H1 (cell line): ENCODE measurements at regions not wholly inside any gene's neighbourhood (a gene's known extent, or its start where the extent isn't known, plus 50 kb on each side); places are given as distances from the start of the nearest gene placed in this dataset.

ENCODE experiments used
- CTCF ChIA-PET: fragments of 300-600 bp; sonication (Branson Sonifier 250); formaldehyde crosslinking; loops from one replicate; lab custom pipeline; 2021; ENCODE audit not compliant: partially characterized antibody; lab: Charles Lee
- POLR2A ChIA-PET: fragments of 300-600 bp; sonication (Branson Sonifier 250); formaldehyde crosslinking; loops from one replicate; lab custom pipeline; 2021; ENCODE audit warnings: inconsistent platforms; ENCODE audit not compliant: partially characterized antibody; lab: Charles Lee
- DNase-seq, 2 experiments: peaks; one replicate each; pipeline versions ENCODE4 v3.0.0 to v3.0.0-alpha.2; 2010 to 2022; ENCODE audit warnings: low spot score in 2 of 2, low read depth in 1 of 2, mixed read lengths in 1 of 2
- FAIRE-seq: peaks from 2 replicates; lab custom pipeline; 2011; peaks lifted over from hg19 to GRCh38; lab: Jason Lieb, UNC
- H2AFZ ChIP-seq: 2 replicates; pipeline ENCODE4 v1.8.1; 2012; ENCODE audit warnings: low read length, inconsistent platforms
- H2AK5ac ChIP-seq: 2 replicates; pipeline ENCODE4 v1.6.1; 2013; ENCODE audit warnings: low read depth, low read length
- H2BK120ac ChIP-seq: replicated peaks from 2 replicates; pipeline ENCODE3; 2013; ENCODE audit warnings: low read depth, low read length, inconsistent platforms
- H2BK12ac ChIP-seq: 2 replicates; pipeline ENCODE4 v1.6.1; 2013; ENCODE audit warnings: low read depth, low read length
- H2BK15ac ChIP-seq: 2 replicates; pipeline ENCODE4 v1.6.1; 2013; ENCODE audit warnings: low read length
- H2BK20ac ChIP-seq: 2 replicates; pipeline ENCODE4 v1.6.1; 2013; ENCODE audit warnings: low read length
- H2BK5ac ChIP-seq: 2 replicates; pipeline ENCODE4 v1.6.1; 2013; ENCODE audit warnings: low read depth, low read length
- H3K14ac ChIP-seq: 2 replicates; pipeline ENCODE4 v1.6.1; 2013; ENCODE audit warnings: inconsistent platforms; ENCODE audit not compliant: insufficient read length
- H3K18ac ChIP-seq: 2 replicates; pipeline ENCODE4 v1.6.1; 2013; ENCODE audit warnings: low read length; ENCODE audit errors: extremely low read depth
- H3K23ac ChIP-seq: 2 replicates; pipeline ENCODE4 v1.6.1; 2013; ENCODE audit warnings: inconsistent platforms; ENCODE audit not compliant: insufficient read length
- H3K23me2 ChIP-seq: 2 replicates; pipeline ENCODE4 v1.6.1; 2013; ENCODE audit warnings: low read depth, low read length
- H3K27ac ChIP-seq: 2 replicates; pipeline ENCODE4 v1.6.1; 2011; ENCODE audit warnings: low read depth, low read length, inconsistent platforms
- H3K27me3 ChIP-seq, 4 experiments: replicated peaks in 1 of 4; 1 replicate in 1 of 4; 2 replicates in 3 of 4; pipeline versions ENCODE4 v1.6.1 to v1.8.1; 2011 to 2013; ENCODE audit warnings: low read length in 3 of 4, mild to moderate bottlenecking in 3 of 4, inconsistent platforms in 2 of 4, mixed read lengths in 2 of 4, moderate library complexity in 1 of 4; ENCODE audit not compliant: control insufficient read depth in 3 of 4, insufficient read depth in 3 of 4; ENCODE audit errors: extremely low read depth in 1 of 4
- H3K36me3 ChIP-seq, 4 experiments: 2 replicates each; pipeline versions ENCODE4 v1.6.1 to v1.8.1; 2011 to 2013; ENCODE audit warnings: mild to moderate bottlenecking in 4 of 4, low read length in 3 of 4, moderate library complexity in 2 of 4, control low read depth in 1 of 4, inconsistent platforms in 1 of 4; ENCODE audit not compliant: insufficient read depth in 4 of 4, control insufficient read depth in 2 of 4
- H3K4ac ChIP-seq: replicated peaks from 2 replicates; pipeline ENCODE3; 2013; ENCODE audit warnings: low read length, low read depth, mixed read lengths, inconsistent platforms; ENCODE audit not compliant: insufficient read length
- H3K4me1 ChIP-seq, 4 experiments: replicated peaks in 1 of 4; 1 replicate in 1 of 4; 2 replicates in 3 of 4; pipeline versions ENCODE4 v1.6.1 to v1.8.1; 2011 to 2013; ENCODE audit warnings: low read length in 3 of 4, inconsistent platforms in 2 of 4, mixed read lengths in 1 of 4; ENCODE audit not compliant: insufficient read depth in 4 of 4, control insufficient read depth in 3 of 4
- H3K4me2 ChIP-seq, 2 experiments: 2 replicates each; pipeline versions ENCODE4 v1.6.1 to v1.8.1; 2011 to 2013; ENCODE audit warnings: low read depth in 2 of 2, low read length in 2 of 2, control low read depth in 1 of 2, inconsistent platforms in 1 of 2, mild to moderate bottlenecking in 1 of 2; ENCODE audit not compliant: insufficient read depth in 1 of 2
- H3K4me3 ChIP-seq, 4 experiments: fragments of 200-600, 300-600 bp in 1 of 4; sonication (generic), shearing (Covaris generic), sonication (Bioruptor Twin) in 1 of 4; 2 replicates each; pipeline versions ENCODE4 v1.5.1 to v1.8.1; 2011 to 2016; ENCODE audit warnings: low read length in 4 of 4, low read depth in 3 of 4, control low read depth in 2 of 4, inconsistent platforms in 2 of 4, mild to moderate bottlenecking in 2 of 4, mixed read lengths in 1 of 4, moderate library complexity in 1 of 4; ENCODE audit not compliant: insufficient read depth in 2 of 4; ENCODE audit errors: extremely low read depth in 1 of 4
- H3K56ac ChIP-seq: replicated peaks from 2 replicates; pipeline ENCODE3; 2013; ENCODE audit warnings: low read depth, mild to moderate bottlenecking, mixed read lengths, low read length, inconsistent platforms; ENCODE audit not compliant: insufficient read length
- H3K79me1 ChIP-seq: 2 replicates; pipeline ENCODE4 v1.6.1; 2013; ENCODE audit warnings: low read depth, low read length, control low read depth
- H3K79me2 ChIP-seq, 2 experiments: 2 replicates each; pipeline versions ENCODE4 v1.6.1 to v1.8.1; 2012 to 2013; ENCODE audit warnings: low read length in 2 of 2, mild to moderate bottlenecking in 2 of 2, inconsistent platforms in 1 of 2; ENCODE audit not compliant: insufficient read depth in 2 of 2, control insufficient read depth in 1 of 2
- H3K9ac ChIP-seq, 4 experiments: replicated peaks in 1 of 4; 1 replicate in 1 of 4; 2 replicates in 3 of 4; pipeline versions ENCODE4 v1.6.1 to v1.8.1; 2011 to 2013; ENCODE audit warnings: low read depth in 3 of 4, low read length in 3 of 4, control low read depth in 2 of 4, mild to moderate bottlenecking in 2 of 4, moderate library complexity in 2 of 4, inconsistent platforms in 1 of 4; ENCODE audit errors: extremely low read depth in 1 of 4
- H3K9me3 ChIP-seq, 2 experiments: 2 replicates each; pipeline versions ENCODE4 v1.6.1 to v1.8.1; 2012 to 2013; ENCODE audit warnings: mild to moderate bottlenecking in 2 of 2, moderate library complexity in 2 of 2, control low read depth in 1 of 2, inconsistent platforms in 1 of 2, low read depth in 1 of 2, low read length in 1 of 2, mixed read lengths in 1 of 2; ENCODE audit not compliant: insufficient read depth in 2 of 2
- H4K20me1 ChIP-seq, 2 experiments: replicated peaks in 1 of 2; 2 replicates each; pipeline versions ENCODE3 to v1.8.1; 2011 to 2013; ENCODE audit warnings: inconsistent platforms in 2 of 2, low read length in 2 of 2, mild to moderate bottlenecking in 1 of 2; ENCODE audit not compliant: insufficient read depth in 2 of 2, control insufficient read depth in 1 of 2
- H4K5ac ChIP-seq: 2 replicates; pipeline ENCODE4 v1.6.1; 2013; ENCODE audit warnings: low read length, low read depth, mixed read lengths, inconsistent platforms; ENCODE audit not compliant: insufficient read length
- H4K8ac ChIP-seq: 2 replicates; pipeline ENCODE4 v1.8.0; 2013; ENCODE audit warnings: mild to moderate bottlenecking, moderate library complexity, low read length, inconsistent platforms; ENCODE audit not compliant: insufficient read depth; ENCODE audit errors: extremely low read depth
- H4K91ac ChIP-seq: replicated peaks from 2 replicates; pipeline ENCODE3; 2013; ENCODE audit warnings: low read length, mixed read lengths, inconsistent platforms; ENCODE audit not compliant: insufficient read length
- EP300 ChIP-seq, 2 experiments: IDR thresholded peaks; 1 replicate in 1 of 2; 2 replicates in 1 of 2; pipeline ENCODE4 v1.6.1; 2011 to 2012; ENCODE audit warnings: low read depth in 2 of 2, low read length in 2 of 2, mild to moderate bottlenecking in 2 of 2, borderline replicate concordance in 1 of 2, inconsistent platforms in 1 of 2, moderate library complexity in 1 of 2
- FOSL1 ChIP-seq: IDR thresholded peaks from 2 replicates; pipeline ENCODE4 v1.6.1; 2011; ENCODE audit warnings: mild to moderate bottlenecking, low read depth, low read length, moderate library complexity; ENCODE audit not compliant: insufficient read depth
- RFX5 ChIP-seq: IDR thresholded peaks from 2 replicates; pipeline ENCODE4 v1.6.1; 2011; ENCODE audit warnings: low read depth, low read length, improper control_type of control experiment, borderline replicate concordance
- SIN3A ChIP-seq, 2 experiments: IDR thresholded peaks in 1 of 2; conservative IDR thresholded peaks in 1 of 2; 2 replicates each; pipeline ENCODE4 v1.6.1; 2011 to 2012; ENCODE audit warnings: low read length in 2 of 2, improper control_type of control experiment in 1 of 2, low read depth in 1 of 2, mild to moderate bottlenecking in 1 of 2
- USF2 ChIP-seq: IDR thresholded peaks from 2 replicates; pipeline ENCODE4 v1.6.1; 2011; ENCODE audit warnings: low read length, improper control_type of control experiment
- WGBS, 2 experiments: shearing (Covaris generic) in 1 of 2; methylation state at CpG; one replicate each; pipeline versions ENCODE4 v1.1.6 to v1.1.7; 2013 to 2015; ENCODE audit warnings: low lambda C conversion rate in 2 of 2, mixed read lengths in 2 of 2, inconsistent platforms in 1 of 2, low coverage in 1 of 2, missing lambda C conversion rate in 1 of 2; ENCODE audit not compliant: insufficient replicate concordance in 2 of 2, insufficient coverage in 1 of 2, insufficient read length in 1 of 2; ENCODE audit errors: extremely low coverage in 1 of 2, missing lambda C conversion rate in 1 of 2; 5-methylcytosine and 5-hydroxymethylcytosine counted together

- no peaks in the 10 kb centered on the region for H3K79me1 ChIP-seq
- H4K91ac ChIP-seq = no peak overlapping the region
- no peak overlapping the region for H4K8ac ChIP-seq
- FAIRE-seq (no peak), DNase-seq (no peak)
- 91% methylated on average over 2 of the region's 2 CpGs; no CpG with 5 or more reads in 1 of the 2 experiments for WGBS, 2 experiments
- no peak overlapping the region for H2AFZ ChIP-seq
- no peaks in the 10 kb centered on the region for H3K27me3 ChIP-seq
- H3K9me3 ChIP-seq = no peaks in the 10 kb centered on the region
- no peak overlapping the region for H3K56ac ChIP-seq
- no peak overlapping the region for H3K18ac ChIP-seq
- no peak overlapping the region for H4K5ac ChIP-seq
- no peak for TF ChIP-seq USF2
- no peak for TF ChIP-seq FOSL1
- TF ChIP-seq SIN3A (conservative IDR thresholded peaks at IDR 0.05 in 1 of 2, IDR thresholded peaks at IDR 0.05 in 1 of 2; ENCODE audit: low read depth in 1 of 2, low read length in 2 of 2) = no peak
- no peak for TF ChIP-seq EP300 (IDR thresholded peaks at IDR 0.05; ENCODE audit: borderline replicate concordance in 1 of 2, low read depth in 2 of 2, low read length in 2 of 2)
- TF ChIP-seq RFX5 = no peak
- no peak overlapping the region for H2BK120ac ChIP-seq
- no peak overlapping the region for H2BK5ac ChIP-seq
- no peak overlapping the region for H2BK15ac ChIP-seq
- H3K36me3 ChIP-seq = no peaks in the 10 kb centered on the region
- H3K4me3 ChIP-seq = no peak overlapping the region
- H2BK20ac ChIP-seq = no peak overlapping the region
- H2AK5ac ChIP-seq = no peak overlapping the region
- no peaks in the 10 kb centered on the region for H3K79me2 ChIP-seq
- H3K14ac ChIP-seq = no peak overlapping the region
- no peak overlapping the region for H3K23ac ChIP-seq
- CTCF ChIA-PET = interaction anchor here (0.9 kb wide), 1 partner anchor 12 kb away, joined by 3 read pairs; no protein-coding TSS in a partner anchor
- no peaks in the 10 kb centered on the region for H4K20me1 ChIP-seq
- H3K4me2 ChIP-seq = no peak overlapping the region
- no peak overlapping the region for H2BK12ac ChIP-seq
- POLR2A ChIA-PET = no interaction called here
- no peak overlapping the region for H3K4ac ChIP-seq
- no peak overlapping the region for H3K9ac ChIP-seq
- H3K23me2 ChIP-seq = no peaks in the 10 kb centered on the region
- no peaks in the 10 kb centered on the region for H3K4me1 ChIP-seq
- no peak overlapping the region for H3K27ac ChIP-seq
Measured at GRCh38 chr6:128821116-128821515, 61.8 kb upstream of the LAMA2 start.
